ENCODE measurements at regions not wholly inside any gene's neighbourhood (a gene's known extent, or its start where the extent isn't known, plus 50 kb on each side); places are given as distances from the start of the nearest gene placed in this dataset.

GRCh38 chr10:33862536-33863105 lies 528.2 kb upstream of the NRP1 start:
- TF ChIP-seq CTCF (IDR thresholded peaks at IDR 0.05) (no peak), POLR2A (IDR thresholded peaks at IDR 0.05) (no peak)
